ENCODE measurements at regions not wholly inside any gene's neighbourhood (a gene's known extent, or its start where the extent isn't known, plus 50 kb on each side); places are given as distances from the start of the nearest gene placed in this dataset.
"Not testable (repeated sequence)": the region's sequence is repeated elsewhere in the genome, so short reads cannot be mapped to it uniquely, and the experiment has no call there.

- H3K4me1 Mint-ChIP-seq (ENCODE audit: low read depth in 2 of 2): no peaks in the 10 kb centered on the region
- H3K9me3 Mint-ChIP-seq: peaks cover 0 to 5% of the 10 kb centered on the region in 2 donors
- no peak overlapping the region for H3K4me3 Mint-ChIP-seq
- H3K27me3 Mint-ChIP-seq: no peaks in the 10 kb centered on the region
- no peak for ATAC-seq (replicated peaks)
- H3K27ac Mint-ChIP-seq: no peak overlapping the region
- no peak for DNase-seq
- no peaks in the 10 kb centered on the region for H3K36me3 Mint-ChIP-seq (ENCODE audit: insufficient read depth)
These were observed 167.6 kb upstream of the TUSC1 start for GRCh38 chr9:25845867-25846266.

DNA sequence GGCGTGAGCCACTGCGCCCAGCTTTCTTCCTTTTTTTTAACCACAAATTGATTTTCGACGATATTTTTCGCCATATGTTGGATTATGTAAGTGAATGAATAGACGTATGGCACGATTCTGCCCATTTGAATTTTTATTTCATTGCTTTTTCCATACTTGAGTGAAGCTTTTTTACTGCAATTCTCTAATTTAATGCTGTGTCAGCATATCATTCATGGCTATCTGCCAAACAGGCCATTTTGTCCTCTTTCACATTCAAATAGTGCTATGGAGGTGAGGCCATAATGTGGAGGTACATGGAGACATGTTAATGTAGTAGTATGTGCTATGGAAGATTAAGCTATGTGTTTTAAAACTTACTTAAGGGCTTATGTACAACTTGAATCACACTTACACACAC, 152.1 kb upstream of the TUSC1 start:
- Mint-ChIP-seq H3K4me1 (ENCODE audit: low read depth in 2 of 2) (no peaks in the 10 kb centered on the region), H3K36me3 (ENCODE audit: insufficient read depth) (no peaks in the 10 kb centered on the region), H3K27me3 (no peaks in the 10 kb centered on the region), H3K4me3 (no peak overlapping the region), H3K9me3 (peaks cover 14 to 58% of the 10 kb centered on the region in 2 donors), H3K27ac (no peak overlapping the region)
- ATAC-seq (replicated peaks) (no peak), DNase-seq (no peak)

GRCh38 chr9:25827626-25828025, 149.4 kb upstream of the TUSC1 start:
- H3K27ac Mint-ChIP-seq: no peak overlapping the region
- peaks cover 16 to 78% of the 10 kb centered on the region in 2 donors for H3K9me3 Mint-ChIP-seq
- no peak for ATAC-seq (replicated peaks)
- H3K4me1 Mint-ChIP-seq (ENCODE audit: low read depth in 2 of 2): no peaks in the 10 kb centered on the region
- no peak for DNase-seq
- H3K4me3 Mint-ChIP-seq: no peak overlapping the region
- H3K27me3 Mint-ChIP-seq: no peaks in the 10 kb centered on the region
- no peaks in the 10 kb centered on the region for H3K36me3 Mint-ChIP-seq (ENCODE audit: insufficient read depth)

DNA sequence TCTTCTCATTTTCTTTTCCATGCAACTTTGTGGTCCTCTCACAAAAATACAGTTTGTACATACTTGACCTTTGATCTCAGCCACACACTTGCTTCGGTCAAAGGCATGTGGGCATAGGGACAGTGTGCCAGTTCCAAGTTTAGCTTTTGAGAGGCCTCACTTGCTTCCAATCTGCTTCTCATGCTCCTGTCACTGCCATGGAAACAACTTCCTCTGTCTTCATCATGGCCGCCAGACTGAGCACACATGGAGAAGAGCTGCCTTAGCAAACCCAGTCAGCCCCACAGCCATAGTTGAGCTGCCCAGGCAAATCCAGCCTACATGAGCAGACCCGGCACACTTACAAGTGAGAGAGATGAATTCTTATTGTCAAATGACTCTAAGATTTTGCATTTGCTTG, 138.2 kb upstream of the TUSC1 start:
- DNase-seq: no peak
- Mint-ChIP-seq H3K36me3 (ENCODE audit: insufficient read depth) (no peaks in the 10 kb centered on the region), H3K27ac (no peak overlapping the region), H3K9me3 (peaks cover 12 to 19% of the 10 kb centered on the region in 2 donors), H3K4me1 (ENCODE audit: low read depth in 2 of 2) (no peaks in the 10 kb centered on the region), H3K27me3 (no peaks in the 10 kb centered on the region), H3K4me3 (no peak overlapping the region)
- ATAC-seq (replicated peaks): no peak

DNA sequence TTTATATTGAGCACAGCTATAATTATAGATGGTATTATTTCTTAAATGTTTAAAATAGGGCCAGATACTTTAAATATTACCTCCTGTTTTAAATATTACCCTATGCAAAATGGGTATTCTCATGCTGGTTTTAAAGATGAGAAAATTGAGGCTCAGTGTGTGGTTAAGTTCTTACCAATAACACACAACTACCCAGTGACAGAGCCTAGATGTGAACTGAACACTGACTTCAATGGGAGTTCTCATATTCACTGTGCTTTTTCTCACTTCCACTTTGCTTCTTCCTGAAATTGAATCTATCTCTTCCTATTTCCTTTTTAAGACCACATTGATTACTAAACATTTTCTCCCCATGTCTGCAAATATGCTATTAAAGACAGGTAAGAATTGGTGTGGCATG, 135.8 kb upstream of the TUSC1 start:
- Mint-ChIP-seq H3K27me3 (no peaks in the 10 kb centered on the region), H3K4me3 (no peak overlapping the region), H3K27ac (no peak overlapping the region), H3K9me3 (peaks cover 10 to 12% of the 10 kb centered on the region in 2 donors), H3K4me1 (ENCODE audit: low read depth in 2 of 2) (no peaks in the 10 kb centered on the region), H3K36me3 (ENCODE audit: insufficient read depth) (no peaks in the 10 kb centered on the region)
- no peak for ATAC-seq (replicated peaks)
- DNase-seq: no peak

GRCh38 chr9:25813478-25813877, 135.2 kb upstream of the TUSC1 start:
- Mint-ChIP-seq H3K9me3 (peaks cover 10 to 12% of the 10 kb centered on the region in 2 donors), H3K27ac (no peak overlapping the region), H3K4me1 (ENCODE audit: low read depth in 2 of 2) (no peaks in the 10 kb centered on the region)

GRCh38 chr9:25808554-25808953, 130.3 kb upstream of the TUSC1 start:
- ATAC-seq (replicated peaks) (no peak), DNase-seq (no peak)
- H3K4me3 Mint-ChIP-seq: no peak overlapping the region
- no peaks in the 10 kb centered on the region for H3K27me3 Mint-ChIP-seq
- no peaks in the 10 kb centered on the region for H3K4me1 Mint-ChIP-seq (ENCODE audit: low read depth in 2 of 2)
- H3K36me3 Mint-ChIP-seq (ENCODE audit: insufficient read depth): no peaks in the 10 kb centered on the region
- H3K9me3 Mint-ChIP-seq: peaks cover 14 to 19% of the 10 kb centered on the region in 2 donors
- no peak overlapping the region for H3K27ac Mint-ChIP-seq

More at GRCh38 chr9:25813478-25813877, 135.2 kb upstream of the TUSC1 start:
- Mint-ChIP-seq H3K4me3 (no peak overlapping the region), H3K36me3 (ENCODE audit: insufficient read depth) (no peaks in the 10 kb centered on the region), H3K27me3 (no peaks in the 10 kb centered on the region)
- DNase-seq: no peak
- no peak for ATAC-seq (replicated peaks)

- no peak overlapping the region for H3K27ac Mint-ChIP-seq
- DNase-seq (no peak), ATAC-seq (replicated peaks) (no peak)
- no peak overlapping the region for H3K4me3 Mint-ChIP-seq
- peaks cover 15% of the 10 kb centered on the region in 2 donors for H3K9me3 Mint-ChIP-seq
- no peaks in the 10 kb centered on the region for H3K27me3 Mint-ChIP-seq
- H3K36me3 Mint-ChIP-seq (ENCODE audit: insufficient read depth): no peaks in the 10 kb centered on the region
- H3K4me1 Mint-ChIP-seq (ENCODE audit: low read depth in 2 of 2): no peaks in the 10 kb centered on the region
These were observed 126.6 kb upstream of the TUSC1 start for GRCh38 chr9:25804856-25805255.

- not testable (repeated sequence) for ATAC-seq (replicated peaks)
These were observed 123.7 kb upstream of the TUSC1 start for GRCh38 chr9:25801989-25802388.

DNA sequence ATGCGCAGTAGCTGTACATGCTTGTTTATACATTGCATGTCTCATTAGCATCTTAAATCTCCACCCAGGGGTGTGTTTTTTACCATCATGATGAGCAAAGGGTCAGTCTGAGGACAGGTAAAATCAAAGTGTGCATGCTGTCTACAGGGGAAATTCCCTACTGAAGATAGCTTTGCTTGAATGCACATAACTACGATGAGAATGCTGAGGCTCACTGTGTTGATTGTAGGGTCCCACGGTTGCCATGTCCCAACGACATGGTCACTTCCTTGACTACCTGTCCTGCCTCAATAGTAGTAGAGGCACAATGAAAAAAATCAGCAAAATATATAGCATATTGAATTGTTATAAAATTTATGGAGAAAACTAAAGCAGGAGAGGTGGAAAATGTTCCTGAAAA, 95.6 kb upstream of the TUSC1 start:
- H3K9me3 Mint-ChIP-seq: peaks cover 12 to 23% of the 10 kb centered on the region in 2 donors
- no peak for DNase-seq
- no peak for ATAC-seq (replicated peaks)

More at GRCh38 chr9:25801989-25802388, 123.7 kb upstream of the TUSC1 start:
- DNase-seq; H3K4me1 Mint-ChIP-seq (ENCODE audit: low read depth in 2 of 2); H3K4me3 Mint-ChIP-seq; H3K27ac Mint-ChIP-seq; H3K27me3 Mint-ChIP-seq; H3K36me3 Mint-ChIP-seq (ENCODE audit: insufficient read depth): not testable (repeated sequence)
- peaks cover 11 to 16% of the 10 kb centered on the region in 2 donors for H3K9me3 Mint-ChIP-seq

DNA sequence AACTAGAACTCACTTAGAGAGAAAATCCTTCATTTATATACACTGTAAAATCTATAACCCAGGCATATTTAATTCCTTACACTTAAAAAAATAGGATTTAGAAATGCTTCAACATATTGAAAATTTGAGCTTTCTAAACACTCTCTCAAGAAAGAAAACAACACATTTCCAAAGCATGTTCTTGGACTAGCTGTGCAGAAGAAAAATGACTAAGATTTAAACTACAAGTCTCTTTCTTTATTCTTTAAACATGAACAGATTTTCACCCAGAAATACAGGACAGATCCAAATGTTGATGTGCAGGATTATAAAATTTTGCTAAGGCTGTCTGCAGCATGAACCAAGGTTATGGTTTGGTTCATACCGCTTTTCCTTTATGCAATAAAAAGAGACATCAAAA, 77.7 kb upstream of the TUSC1 start:
- Mint-ChIP-seq H3K4me3 (no peak overlapping the region), H3K9me3 (peaks cover 5 to 21% of the 10 kb centered on the region in 2 donors), H3K4me1 (ENCODE audit: low read depth in 2 of 2) (no peaks in the 10 kb centered on the region), H3K27me3 (no peaks in the 10 kb centered on the region), H3K36me3 (ENCODE audit: insufficient read depth) (no peaks in the 10 kb centered on the region), H3K27ac (no peak overlapping the region)
- DNase-seq (no peak), ATAC-seq (replicated peaks) (no peak)

More for the DNA sequence above, 95.6 kb upstream of the TUSC1 start:
- Mint-ChIP-seq H3K27me3 (no peaks in the 10 kb centered on the region), H3K36me3 (ENCODE audit: insufficient read depth) (no peaks in the 10 kb centered on the region), H3K4me1 (ENCODE audit: low read depth in 2 of 2) (no peaks in the 10 kb centered on the region), H3K4me3 (no peak overlapping the region), H3K27ac (no peak overlapping the region)

DNA sequence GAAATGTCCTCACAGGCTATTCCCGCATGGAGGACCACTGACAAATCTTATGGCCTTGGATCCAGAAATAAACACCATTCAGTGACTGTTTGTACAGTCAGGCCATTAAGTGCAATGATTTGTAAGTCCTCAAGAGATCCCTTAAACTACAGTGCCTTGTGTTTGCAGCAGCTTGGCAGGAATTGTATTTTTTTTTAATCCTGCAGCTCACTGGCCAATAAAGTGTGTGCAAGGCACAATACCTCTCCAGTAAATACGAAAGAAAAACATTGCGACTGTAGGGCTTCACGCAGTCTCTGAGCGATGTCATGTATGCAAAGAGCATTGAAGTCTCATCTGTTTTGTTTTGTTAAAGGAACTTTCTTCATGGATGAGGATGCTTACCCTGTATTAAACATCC, 74.2 kb upstream of the TUSC1 start:
- H3K36me3 Mint-ChIP-seq (ENCODE audit: insufficient read depth): no peaks in the 10 kb centered on the region
- peaks cover 6 to 11% of the 10 kb centered on the region in 2 donors for H3K9me3 Mint-ChIP-seq
- no peaks in the 10 kb centered on the region for H3K4me1 Mint-ChIP-seq (ENCODE audit: low read depth in 2 of 2)
- no peak overlapping the region for H3K4me3 Mint-ChIP-seq
- H3K27me3 Mint-ChIP-seq: no peaks in the 10 kb centered on the region
- H3K27ac Mint-ChIP-seq: no peak overlapping the region
- ATAC-seq (replicated peaks) (no peak), DNase-seq (no peak)

- H3K27me3 Mint-ChIP-seq: no peaks in the 10 kb centered on the region
- ATAC-seq (replicated peaks) (no peak), DNase-seq (no peak)
- no peak overlapping the region for H3K27ac Mint-ChIP-seq
- no peaks in the 10 kb centered on the region for H3K4me1 Mint-ChIP-seq (ENCODE audit: low read depth in 2 of 2)
- H3K9me3 Mint-ChIP-seq: peaks cover 0 to 7% of the 10 kb centered on the region in 2 donors
- H3K36me3 Mint-ChIP-seq (ENCODE audit: insufficient read depth): no peaks in the 10 kb centered on the region
- H3K4me3 Mint-ChIP-seq: no peak overlapping the region
These were observed 64.0 kb upstream of the TUSC1 start for GRCh38 chr9:25742256-25742655.

GRCh38 chr9:25733336-25733982, 55.2 kb upstream of the TUSC1 start:
- Mint-ChIP-seq H3K4me1 (ENCODE audit: low read depth in 2 of 2) (no peaks in the 10 kb centered on the region), H3K9me3 (peaks cover 9 to 10% of the 10 kb centered on the region in 2 donors), H3K4me3 (no peak overlapping the region), H3K36me3 (ENCODE audit: insufficient read depth) (no peaks in the 10 kb centered on the region), H3K27ac (no peak overlapping the region), H3K27me3 (no peaks in the 10 kb centered on the region)
- ATAC-seq (replicated peaks): no peak
- DNase-seq: no peak

Measured in effector memory CD8-positive, alpha-beta T cell (primary cell).